Esophagus muscularis mucosa (tissue), 3 donors: ENCODE measurements at regions not wholly inside any gene's neighbourhood (a gene's known extent, or its start where the extent isn't known, plus 50 kb on each side); places are given as distances from the start of the nearest gene placed in this dataset.

ENCODE experiments used
- CTCF ChIP-seq, 3 experiments: fragments of 200-600 bp in 2 of 3; fragments of 450-650 bp in 1 of 3; sonication (generic) in 2 of 3; IDR thresholded peaks; one replicate each; pipeline ENCODE4 v1.5.1; 2017 to 2019; ENCODE audit warnings: antibody characterized with exemption in 3 of 3, mild to moderate bottlenecking in 2 of 3, moderate library complexity in 1 of 3
- POLR2A ChIP-seq: fragments of 450-650 bp; IDR thresholded peaks from one replicate; pipeline ENCODE4 v1.6.1; 2017; ENCODE audit warnings: antibody characterized with exemption, moderate library complexity, mild to moderate bottlenecking, low read depth

GRCh38 chr2:144265654-144266053 is 254.3 kb downstream of the ZEB2 start:
- no peak for TF ChIP-seq POLR2A
- no peak for TF ChIP-seq CTCF (IDR thresholded peaks at IDR 0.05)
